LHCN-M2 (cell line): ENCODE measurements at regions not wholly inside any gene's neighbourhood (a gene's known extent, or its start where the extent isn't known, plus 50 kb on each side); places are given as distances from the start of the nearest gene placed in this dataset.
"Not testable (repeated sequence)": the region's sequence is repeated elsewhere in the genome, so short reads cannot be mapped to it uniquely, and the experiment has no call there.

Source experiments
- DNase-seq: peaks from one replicate; pipeline ENCODE4 v3.0.0-alpha.2; 2012; ENCODE audit warnings: low read depth

DNA sequence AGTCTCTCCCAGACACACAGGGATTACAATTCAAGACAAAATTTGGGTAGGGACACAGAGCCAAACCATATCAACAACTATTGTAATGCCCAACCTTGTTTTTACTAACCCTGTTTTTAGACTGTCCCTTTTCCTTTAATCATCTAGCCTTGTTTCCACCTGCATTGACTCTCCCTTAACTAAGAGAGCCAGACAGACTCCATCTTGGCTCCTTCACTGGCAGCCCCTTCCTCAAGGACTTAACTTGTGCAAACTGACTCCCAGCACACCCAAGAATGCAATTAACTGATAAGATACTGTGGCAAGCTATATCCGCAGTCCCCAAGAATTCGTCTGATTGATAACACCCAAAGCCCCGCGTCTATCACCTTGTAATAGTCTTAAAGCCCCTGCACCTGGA, 151.8 kb upstream of the DGKB start:
- DNase-seq, result not testable (repeated sequence)

GRCh38 chr7:15049157-15049556, 146.6 kb upstream of the DGKB start:
- no peak for DNase-seq

GRCh38 chr7:15046861-15047260, 144.3 kb upstream of the DGKB start:
- DNase-seq, result no peak

- DNase-seq, result peak; percentile 12
These were observed 141.4 kb upstream of the DGKB start for GRCh38 chr7:15043931-15044330.

DNA sequence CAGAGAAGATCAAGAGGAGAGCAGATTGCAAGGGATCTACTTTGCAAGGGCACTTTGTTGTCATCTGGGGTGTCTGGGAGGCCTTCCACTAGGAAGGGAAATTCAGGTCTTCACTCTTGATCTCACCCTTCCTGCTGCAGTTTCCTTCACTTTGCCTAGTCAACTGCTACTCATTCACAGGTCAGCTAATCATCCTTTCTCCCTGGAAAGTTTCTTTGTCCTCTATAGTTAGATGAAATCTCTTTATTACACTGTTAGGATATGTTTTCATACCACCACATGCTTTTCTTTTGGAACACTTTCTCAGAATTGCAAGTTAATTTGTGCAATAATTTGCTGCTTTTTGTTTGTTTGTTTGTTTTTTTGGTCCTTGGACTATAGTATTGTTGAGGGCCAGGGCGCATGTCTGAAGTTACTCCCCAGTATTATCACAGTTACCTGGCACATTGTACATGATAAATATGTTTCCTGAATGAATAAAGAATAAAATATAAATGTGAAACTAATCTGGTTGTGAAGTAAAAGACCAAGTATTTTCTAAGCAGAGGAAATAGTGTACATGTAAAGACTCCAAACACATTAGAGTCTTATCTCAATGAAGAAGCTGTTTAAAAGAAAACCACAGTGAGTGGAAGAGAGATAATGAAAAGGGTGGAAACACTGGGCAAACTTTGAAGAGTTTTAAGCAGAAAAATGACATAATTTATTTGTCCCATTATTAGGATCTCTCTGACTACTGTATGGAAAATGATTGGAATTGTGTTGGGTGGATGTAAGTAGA, 139.9 kb upstream of the DGKB start:
- no peak for DNase-seq

- no peak for DNase-seq
These were observed 138.7 kb upstream of the DGKB start for GRCh38 chr7:15041226-15041625.

DNA sequence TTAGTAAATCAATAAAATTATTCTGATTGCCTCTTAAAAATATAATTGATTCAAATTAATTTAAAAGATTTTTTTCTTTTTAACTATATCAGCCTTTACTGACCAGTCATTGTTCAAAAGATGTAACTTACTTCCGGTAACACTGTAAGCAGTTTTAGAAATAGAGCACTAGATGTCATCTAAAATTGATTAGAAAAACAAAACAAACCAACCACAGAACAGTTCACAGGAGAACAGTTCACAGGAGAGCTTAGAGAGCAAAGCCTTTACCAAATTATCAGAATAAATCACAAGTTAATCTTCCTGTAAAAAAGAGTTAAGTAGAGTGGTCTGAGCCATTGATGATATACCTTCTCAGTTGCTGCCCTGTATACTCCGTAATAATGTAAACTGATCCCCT, 133.3 kb upstream of the DGKB start:
- DNase-seq, result no peak

DNA sequence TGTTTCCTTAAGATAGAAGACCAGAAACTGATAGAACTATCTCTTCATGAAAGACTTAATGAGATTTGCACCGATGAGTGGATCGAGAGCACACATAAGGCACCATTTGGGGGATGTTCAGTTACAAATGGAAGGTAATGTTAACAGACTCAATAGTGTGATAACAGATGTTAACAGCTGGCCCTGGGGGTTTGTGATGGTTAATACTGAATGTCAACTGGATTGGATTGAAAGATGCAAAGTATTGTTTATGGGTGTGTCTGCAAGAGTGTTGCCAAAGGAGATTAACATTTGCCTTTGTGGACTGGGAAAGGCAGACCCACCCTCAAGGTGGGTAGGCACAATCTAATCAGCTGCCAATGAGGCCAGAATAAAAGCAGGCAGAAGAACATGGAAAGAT, 130.5 kb upstream of the DGKB start:
- DNase-seq, result no peak

GRCh38 chr7:15018981-15019380, 116.4 kb upstream of the DGKB start:
- DNase-seq, result no peak

GRCh38 chr7:15016766-15017165, 114.2 kb upstream of the DGKB start:
- no peak for DNase-seq

GRCh38 chr7:15016315-15016667, 113.7 kb upstream of the DGKB start:
- DNase-seq, result no peak

DNA sequence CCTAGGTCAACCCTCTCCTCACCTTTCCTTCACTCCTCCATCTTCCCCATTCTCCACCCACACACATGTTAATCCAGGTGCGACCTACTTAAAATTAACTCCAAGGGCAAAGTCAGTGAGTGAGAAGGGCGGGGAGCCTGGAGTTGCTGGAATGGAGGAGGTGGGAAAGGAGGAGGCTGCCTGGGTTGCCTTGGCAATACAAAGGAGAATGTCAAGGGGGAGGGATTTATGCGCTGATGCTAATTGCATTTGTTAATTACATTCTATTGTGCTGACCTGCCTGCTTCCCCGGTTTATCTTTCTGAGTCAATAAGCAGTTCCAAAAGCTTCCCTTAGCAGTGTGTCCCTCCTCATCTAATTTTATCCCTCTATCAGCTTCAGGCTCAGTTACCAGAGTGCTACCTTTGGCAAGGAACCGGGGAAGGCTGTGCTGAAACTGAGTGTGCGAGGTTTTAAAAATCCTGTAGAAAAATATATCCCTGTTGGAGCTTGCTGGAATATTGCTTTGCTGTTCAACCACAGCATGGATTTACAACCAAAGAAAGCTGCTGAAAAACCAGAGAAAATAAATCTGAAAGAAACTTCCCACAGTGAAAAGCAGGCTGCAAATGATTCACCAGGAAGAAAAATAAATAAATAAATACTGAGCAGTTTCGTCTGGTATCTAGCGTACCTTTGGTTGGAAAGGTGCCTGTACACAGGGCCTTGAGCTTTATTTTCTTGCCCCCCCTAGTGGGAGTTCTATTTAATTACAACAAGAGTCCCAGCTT, 113.2 kb upstream of the DGKB start:
- DNase-seq, result peak; percentile 58

- DNase-seq, result no peak
These were observed 109.6 kb upstream of the DGKB start for GRCh38 chr7:15012135-15012534.

GRCh38 chr7:15011289-15011688, 108.7 kb upstream of the DGKB start:
- DNase-seq, result no peak

GRCh38 chr7:15007507-15007906, 105.0 kb upstream of the DGKB start:
- peak; percentile 22 for DNase-seq

- DNase-seq, result no peak
These were observed 103.1 kb upstream of the DGKB start for GRCh38 chr7:15005672-15006071.

GRCh38 chr7:15000157-15000556, 97.6 kb upstream of the DGKB start:
- DNase-seq, result no peak

- DNase-seq, result no peak
These were observed 96.8 kb upstream of the DGKB start for GRCh38 chr7:14999331-14999730.

DNA sequence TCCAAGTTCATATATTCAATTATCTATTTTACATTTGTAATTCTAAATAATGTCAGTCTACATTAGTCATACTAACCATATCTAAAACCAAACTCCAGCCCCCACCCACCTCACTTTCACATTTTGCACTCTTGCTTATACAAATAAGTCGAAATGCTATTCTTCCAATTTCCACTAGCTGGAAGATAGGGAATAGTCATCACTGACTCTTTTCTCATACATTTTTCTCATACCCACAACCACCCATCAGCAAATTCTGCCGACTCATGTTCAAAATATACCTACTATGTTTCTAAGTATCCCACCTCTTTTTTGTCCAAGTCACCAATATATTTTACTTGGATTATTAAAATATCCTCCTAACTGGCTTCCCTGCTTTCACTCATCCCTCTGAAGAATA, 93.2 kb upstream of the DGKB start:
- no peak for DNase-seq

DNA sequence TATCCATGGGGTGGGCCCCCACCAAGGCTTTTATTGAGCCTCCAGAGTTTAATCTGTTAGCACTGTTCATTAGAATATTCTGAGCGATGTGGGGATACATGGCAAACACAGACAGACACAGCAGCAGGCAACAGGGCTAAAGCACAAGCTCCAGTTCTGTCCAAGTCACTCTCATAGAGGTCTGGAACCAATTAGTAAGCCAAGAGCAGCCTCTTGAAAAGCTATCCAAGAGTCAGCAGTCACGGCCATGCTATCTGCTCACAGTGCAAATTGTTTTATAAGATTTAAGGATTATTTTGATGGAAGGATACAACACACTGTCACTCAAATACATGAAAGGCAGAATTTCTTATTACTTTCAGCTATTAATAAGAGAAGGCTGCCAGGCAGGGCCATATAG, 86.4 kb upstream of the DGKB start:
- no peak for DNase-seq

DNA sequence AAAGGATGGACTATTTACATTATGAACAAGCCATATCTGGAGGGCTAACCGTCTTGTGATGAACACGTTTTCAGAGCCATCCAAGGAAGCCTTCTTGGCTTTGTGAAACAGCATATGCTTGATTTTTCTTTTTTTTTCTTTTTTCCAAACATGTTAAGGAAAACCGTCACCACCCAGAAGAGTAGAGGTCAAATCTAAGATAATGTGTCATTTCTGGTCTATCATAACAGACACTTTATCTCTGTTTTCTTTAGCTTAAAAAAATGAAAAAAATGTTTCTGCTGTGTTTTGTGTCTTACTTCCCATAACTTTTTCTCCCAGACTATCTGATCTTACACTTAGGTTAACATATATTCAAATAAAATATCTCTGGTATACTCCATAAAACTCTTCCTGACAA, 76.1 kb upstream of the DGKB start:
- DNase-seq, result no peak

- no peak for DNase-seq
These were observed 72.1 kb upstream of the DGKB start for GRCh38 chr7:14974688-14975087.

DNA sequence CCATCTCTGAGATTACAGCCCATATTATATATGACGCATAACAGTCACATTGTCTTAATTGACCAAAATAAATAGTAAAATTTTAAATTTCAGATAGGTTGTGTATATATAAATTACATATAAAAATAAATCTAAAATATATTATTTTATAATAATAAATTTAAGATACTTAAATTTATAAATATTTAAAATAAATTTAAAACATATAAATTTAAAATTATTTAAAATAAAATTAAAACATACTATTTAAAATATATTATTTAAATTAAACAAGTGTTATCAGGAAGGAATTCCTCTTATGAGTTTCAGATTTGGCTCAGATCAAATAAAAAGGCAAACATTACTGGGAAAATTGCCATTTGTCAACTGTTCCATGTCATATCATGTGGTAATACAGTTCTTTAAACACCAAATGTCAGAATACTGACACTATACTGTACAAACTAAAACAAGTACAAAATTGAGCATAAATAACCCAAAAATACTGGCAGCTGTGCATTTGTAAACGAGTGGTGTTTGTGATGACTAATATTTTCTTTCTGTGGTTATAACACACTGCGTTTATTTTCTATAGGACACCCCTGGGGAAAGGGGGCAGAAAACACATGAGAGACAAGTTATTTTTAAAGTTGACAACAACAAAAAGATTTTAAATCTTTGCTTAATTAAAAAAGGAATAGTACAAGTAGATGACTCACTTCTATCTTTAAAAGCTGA, 71.3 kb upstream of the DGKB start:
- peak; percentile 43 for DNase-seq
